Osteocyte (in vitro differentiated cells): ENCODE measurements at regions not wholly inside any gene's neighbourhood (a gene's known extent, or its start where the extent isn't known, plus 50 kb on each side); places are given as distances from the start of the nearest gene placed in this dataset.

Experiments used
- DNase-seq: peaks from one replicate; pipeline ENCODE4 v3.0.0; 2021; ENCODE audit warnings: mixed read lengths; ENCODE audit not compliant: unreplicated experiment; ENCODE audit errors: extremely low spot score
- H3K27ac Mint-ChIP-seq: one replicate; pipeline ENCODE4 v1.8.0; 2021; ENCODE audit warnings: mild to moderate bottlenecking, mixed read lengths; ENCODE audit not compliant: unreplicated experiment
- H3K27me3 Mint-ChIP-seq: one replicate; pipeline ENCODE4 v1.8.0; 2021; ENCODE audit warnings: mixed read lengths; ENCODE audit not compliant: unreplicated experiment
- H3K36me3 Mint-ChIP-seq: one replicate; pipeline ENCODE4 v1.8.0; 2021; ENCODE audit warnings: mixed read lengths; ENCODE audit not compliant: unreplicated experiment
- H3K4me1 Mint-ChIP-seq: one replicate; pipeline ENCODE4 v1.8.0; 2021; ENCODE audit warnings: mixed read lengths; ENCODE audit not compliant: unreplicated experiment
- H3K4me3 Mint-ChIP-seq: one replicate; pipeline ENCODE4 v1.8.0; 2021; ENCODE audit warnings: mild to moderate bottlenecking, moderate library complexity, mixed read lengths; ENCODE audit not compliant: unreplicated experiment
- H3K9me3 Mint-ChIP-seq: one replicate; pipeline ENCODE4 v1.8.0; 2021; ENCODE audit warnings: mixed read lengths; ENCODE audit not compliant: unreplicated experiment
- TF ChIP-seq, protein P1 (sequence below): fragments of 200-600 bp; sonication (generic); IDR thresholded peaks from 2 replicates; pipeline ENCODE4 v1.5.0; 2021; ENCODE audit warnings: antibody characterized with exemption, mild to moderate bottlenecking, moderate library complexity

DNA sequence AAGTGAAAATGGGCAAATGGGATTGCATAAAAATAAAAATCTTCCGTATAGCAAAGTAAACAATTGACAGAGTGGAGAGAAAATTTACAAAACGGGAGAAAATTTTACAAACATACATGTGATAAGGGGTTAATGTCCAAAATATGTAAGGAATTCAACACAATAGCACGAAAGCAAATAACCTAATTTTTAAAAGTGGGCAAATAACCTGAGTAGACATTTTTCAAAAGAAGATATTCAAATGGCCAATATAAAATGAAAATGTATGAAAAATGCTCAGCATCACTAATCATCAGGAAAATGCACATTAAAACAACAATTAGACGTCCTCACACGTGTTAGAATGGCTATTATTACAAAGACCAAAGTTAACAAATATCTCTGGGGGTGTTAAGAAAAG lies 441.5 kb downstream of the HTR1B start:
- peaks cover 38% of the 10 kb centered on the region for H3K4me1 Mint-ChIP-seq
- TF ChIP-seq, protein P1, sequence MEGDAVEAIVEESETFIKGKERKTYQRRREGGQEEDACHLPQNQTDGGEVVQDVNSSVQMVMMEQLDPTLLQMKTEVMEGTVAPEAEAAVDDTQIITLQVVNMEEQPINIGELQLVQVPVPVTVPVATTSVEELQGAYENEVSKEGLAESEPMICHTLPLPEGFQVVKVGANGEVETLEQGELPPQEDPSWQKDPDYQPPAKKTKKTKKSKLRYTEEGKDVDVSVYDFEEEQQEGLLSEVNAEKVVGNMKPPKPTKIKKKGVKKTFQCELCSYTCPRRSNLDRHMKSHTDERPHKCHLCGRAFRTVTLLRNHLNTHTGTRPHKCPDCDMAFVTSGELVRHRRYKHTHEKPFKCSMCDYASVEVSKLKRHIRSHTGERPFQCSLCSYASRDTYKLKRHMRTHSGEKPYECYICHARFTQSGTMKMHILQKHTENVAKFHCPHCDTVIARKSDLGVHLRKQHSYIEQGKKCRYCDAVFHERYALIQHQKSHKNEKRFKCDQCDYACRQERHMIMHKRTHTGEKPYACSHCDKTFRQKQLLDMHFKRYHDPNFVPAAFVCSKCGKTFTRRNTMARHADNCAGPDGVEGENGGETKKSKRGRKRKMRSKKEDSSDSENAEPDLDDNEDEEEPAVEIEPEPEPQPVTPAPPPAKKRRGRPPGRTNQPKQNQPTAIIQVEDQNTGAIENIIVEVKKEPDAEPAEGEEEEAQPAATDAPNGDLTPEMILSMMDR: no peak
- peak overlapping the region; percentile 54 for H3K27ac Mint-ChIP-seq
- H3K27me3 Mint-ChIP-seq: peaks cover 3% of the 10 kb centered on the region
- no peak for DNase-seq
- H3K36me3 Mint-ChIP-seq: no peaks in the 10 kb centered on the region
- H3K9me3 Mint-ChIP-seq: peaks cover 4% of the 10 kb centered on the region
- H3K4me3 Mint-ChIP-seq: peak overlapping the region; percentile 41

DNA sequence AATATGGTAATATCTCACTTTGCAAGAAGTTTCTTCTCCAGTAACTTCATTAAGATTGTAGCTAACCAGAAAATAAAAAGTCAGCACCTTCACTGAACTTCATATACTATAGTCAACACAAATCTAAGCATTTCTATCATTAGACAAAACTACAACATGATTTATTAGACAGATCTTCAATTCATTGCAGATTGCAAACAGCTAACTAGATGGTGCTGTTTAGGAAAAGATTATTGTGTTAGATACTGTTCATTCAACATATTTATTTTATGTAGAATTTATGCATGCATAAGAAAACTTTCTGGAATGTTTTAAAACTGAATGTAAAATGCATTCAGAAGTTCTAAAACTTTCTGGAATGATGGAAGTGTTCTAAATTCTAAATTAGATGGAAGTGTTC lies 442.1 kb downstream of the HTR1B start:
- Mint-ChIP-seq H3K4me1 (peaks cover 33% of the 10 kb centered on the region), H3K9me3 (peaks cover 5% of the 10 kb centered on the region), H3K4me3 (peak overlapping the region; percentile 41), H3K27ac (peak overlapping the region; percentile 54), H3K27me3 (peaks cover 3% of the 10 kb centered on the region), H3K36me3 (no peaks in the 10 kb centered on the region)
- TF ChIP-seq, protein P1: peak; percentile 50
- no peak for DNase-seq

DNA sequence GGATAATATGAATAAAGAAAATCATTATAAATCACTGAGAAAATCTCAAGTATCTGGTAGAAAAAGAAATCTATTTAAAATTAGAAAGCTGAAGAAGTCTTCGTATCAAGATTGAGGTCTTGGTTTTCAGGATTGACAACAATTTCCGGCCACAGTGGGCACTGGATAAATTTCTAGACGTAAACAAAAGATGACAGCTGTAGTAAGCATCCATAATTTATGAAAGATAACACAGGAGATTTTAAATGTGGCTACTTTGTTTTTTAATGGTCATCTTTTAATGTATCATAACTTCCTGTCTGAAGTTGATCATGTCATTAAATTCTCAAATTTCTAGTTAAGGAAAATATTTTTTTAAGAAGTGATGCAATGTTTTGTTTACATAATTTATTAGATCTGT lies 444.2 kb downstream of the HTR1B start:
- peaks cover 33% of the 10 kb centered on the region for H3K4me1 Mint-ChIP-seq
- H3K27me3 Mint-ChIP-seq: peaks cover 3% of the 10 kb centered on the region
- H3K4me3 Mint-ChIP-seq: no peak overlapping the region
- peaks cover 5% of the 10 kb centered on the region for H3K9me3 Mint-ChIP-seq
- H3K27ac Mint-ChIP-seq: no peak overlapping the region
- peaks cover 4% of the 10 kb centered on the region for H3K36me3 Mint-ChIP-seq
- DNase-seq: no peak
- TF ChIP-seq, protein P1: no peak

DNA sequence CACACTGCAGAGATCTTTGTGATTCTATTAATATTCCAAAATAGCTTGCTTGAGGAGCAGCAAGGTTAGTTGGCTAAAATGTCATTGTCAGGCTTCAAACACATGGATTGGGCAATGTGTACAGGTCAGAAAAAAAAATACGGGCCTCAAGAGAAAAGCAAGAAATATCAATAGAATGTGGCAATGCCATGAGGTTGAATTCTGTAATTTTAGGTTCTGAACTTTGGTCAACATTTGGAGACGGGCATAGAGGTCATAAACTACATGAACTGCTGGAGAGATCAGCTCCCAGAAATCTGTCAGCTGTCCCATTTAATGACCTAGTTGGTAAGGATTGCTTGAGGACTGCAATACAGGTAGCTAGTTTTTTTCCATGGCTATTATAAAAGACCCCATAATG lies 445.8 kb downstream of the HTR1B start:
- Mint-ChIP-seq H3K27me3 (peaks cover 3% of the 10 kb centered on the region), H3K27ac (no peak overlapping the region), H3K4me1 (peaks cover 31% of the 10 kb centered on the region), H3K4me3 (no peak overlapping the region), H3K9me3 (peaks cover 10% of the 10 kb centered on the region), H3K36me3 (peaks cover 4% of the 10 kb centered on the region)
- DNase-seq: no peak
- TF ChIP-seq, protein P1: no peak

DNA sequence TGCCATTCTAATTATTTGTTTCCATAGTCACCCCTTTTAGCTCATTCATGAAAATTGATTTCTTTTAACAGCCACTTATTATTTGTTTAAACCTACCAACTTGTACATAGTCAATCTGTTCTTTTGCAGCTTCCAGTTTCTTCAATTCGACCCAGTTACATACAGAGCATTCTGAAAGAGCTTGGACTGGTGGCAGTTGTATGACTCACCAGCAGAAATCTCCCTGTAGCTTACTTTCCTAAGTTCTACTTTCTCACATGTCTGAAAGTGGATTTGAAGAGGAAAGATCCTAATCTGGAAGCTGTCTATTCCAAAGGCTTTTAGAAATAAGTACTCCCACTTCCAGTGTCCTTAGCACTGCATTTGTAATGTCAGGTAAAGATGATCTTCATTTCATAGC lies 447.9 kb downstream of the HTR1B start:
- Mint-ChIP-seq H3K4me1 (peaks cover 18% of the 10 kb centered on the region), H3K4me3 (no peak overlapping the region), H3K27me3 (peaks cover 3% of the 10 kb centered on the region), H3K27ac (no peak overlapping the region), H3K9me3 (peaks cover 10% of the 10 kb centered on the region), H3K36me3 (peaks cover 5% of the 10 kb centered on the region)
- TF ChIP-seq, protein P1: no peak
- DNase-seq: no peak
